ENCODE measurements at regions not wholly inside any gene's neighbourhood (a gene's known extent, or its start where the extent isn't known, plus 50 kb on each side); places are given as distances from the start of the nearest gene placed in this dataset.
A peak's percentile ranks its signal among the peaks of the same experiment; 100 is the strongest.

DNA sequence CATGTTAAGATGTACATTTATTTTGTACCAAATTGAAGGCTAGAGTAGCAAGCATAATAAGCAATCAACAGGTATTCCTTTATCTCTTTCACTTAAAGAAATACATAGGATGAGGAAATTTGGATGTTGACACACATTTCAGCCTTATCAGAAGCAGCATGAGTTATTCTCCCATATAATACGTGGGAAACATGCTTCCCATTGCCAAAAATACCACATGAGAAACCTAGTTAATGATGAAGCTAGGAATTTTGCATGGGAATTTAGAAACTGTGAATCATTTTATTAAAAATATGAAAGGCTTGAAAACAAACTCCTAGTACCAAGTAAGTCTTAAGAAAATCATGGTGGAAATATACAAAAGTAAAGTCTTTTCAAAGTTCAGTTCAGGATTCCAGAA is 751.8 kb downstream of the TSN start:
- no peak for DNase-seq

DNA sequence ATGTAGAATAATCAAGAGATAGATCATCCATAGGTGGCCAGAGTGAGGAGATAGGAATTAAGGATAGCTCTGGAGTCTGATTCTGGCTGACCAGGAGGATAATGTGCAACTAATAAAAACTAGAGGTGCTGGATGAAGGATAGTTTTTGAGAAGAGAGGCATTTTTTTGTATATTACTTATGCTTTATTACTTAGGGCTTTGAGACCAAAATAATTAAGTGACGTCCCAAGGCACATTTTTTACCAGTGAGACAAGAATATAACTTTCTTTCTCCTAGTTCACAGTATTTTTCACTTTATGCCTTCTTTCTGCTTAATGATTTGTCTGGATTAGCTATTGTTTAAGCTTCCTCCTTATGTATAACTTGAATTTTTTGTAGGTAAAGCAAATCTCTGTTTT is 756.6 kb downstream of the TSN start:
- DNase-seq = no peak

DNA sequence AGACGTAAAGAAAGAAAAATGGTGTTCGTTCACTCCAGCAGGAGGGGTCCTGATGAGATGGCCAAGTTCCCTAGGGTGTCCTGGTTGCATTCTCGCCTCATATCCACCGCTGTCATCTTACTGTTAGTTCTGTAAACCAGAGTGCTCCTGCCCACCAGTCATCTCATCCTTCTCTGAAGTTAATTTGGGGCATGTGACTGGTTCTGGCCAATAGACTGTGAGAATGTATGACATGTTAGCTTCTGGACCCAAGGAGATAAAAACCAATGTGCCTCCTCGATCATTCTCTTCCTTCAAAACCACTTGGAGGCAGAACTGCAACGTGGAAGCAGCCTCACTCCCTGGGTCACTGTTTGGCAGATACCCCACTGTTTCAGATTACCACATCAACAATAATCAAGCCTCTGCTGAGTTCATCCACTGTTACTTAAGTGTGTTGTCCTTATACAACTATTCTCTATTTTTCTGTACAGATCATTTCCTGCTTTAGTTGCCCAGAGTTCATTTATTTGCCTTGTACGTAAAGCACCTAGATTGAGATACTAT is 759.1 kb downstream of the TSN start:
- DNase-seq = no peak

DNA sequence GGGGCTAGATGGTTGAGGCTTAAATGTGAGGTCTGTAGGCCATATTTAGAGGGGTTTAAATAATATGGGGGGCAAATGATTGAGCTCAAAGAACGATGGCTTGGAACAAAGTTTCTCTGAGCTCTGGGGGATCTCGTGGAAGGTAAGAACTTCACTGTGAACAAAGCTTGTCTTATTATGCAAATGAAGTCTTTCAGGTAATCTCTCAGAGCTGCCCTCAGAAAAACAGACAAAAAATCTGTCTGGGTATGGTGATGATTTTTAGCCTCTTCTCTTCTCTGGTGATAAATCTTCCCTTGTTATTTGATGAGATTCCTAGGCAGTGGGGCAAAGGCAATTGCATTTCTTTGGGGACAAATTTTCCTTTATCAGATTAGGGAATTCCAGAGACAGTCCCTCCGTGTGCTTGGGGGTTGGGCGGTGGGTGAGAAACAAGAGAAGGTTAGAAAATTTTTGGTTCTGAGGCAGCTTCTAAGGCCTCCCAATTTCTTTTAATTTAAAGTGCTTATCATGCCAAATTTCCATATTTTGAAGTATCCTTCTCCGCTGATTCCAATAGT is 760.4 kb downstream of the TSN start:
- no peak for DNase-seq

DNA sequence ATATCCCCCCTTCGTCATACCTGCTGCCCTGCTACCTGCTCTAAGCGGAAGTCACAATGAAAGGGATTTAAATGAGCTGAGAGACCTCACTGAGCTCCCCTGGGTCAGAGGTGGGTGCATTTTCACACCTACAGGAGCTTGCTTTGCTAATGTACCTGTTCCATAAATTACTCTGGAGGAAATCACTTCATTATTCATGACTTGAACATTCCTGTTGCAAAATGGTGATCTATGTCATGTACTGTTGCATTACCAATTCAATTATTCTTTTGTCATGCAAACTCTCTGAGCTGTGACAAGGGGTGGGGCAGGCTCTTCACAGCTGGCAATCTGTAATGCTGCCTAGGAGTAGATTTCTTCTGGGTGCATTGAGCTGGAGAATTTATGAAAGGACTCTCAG is 761.3 kb downstream of the TSN start:
- no peak for DNase-seq

DNA sequence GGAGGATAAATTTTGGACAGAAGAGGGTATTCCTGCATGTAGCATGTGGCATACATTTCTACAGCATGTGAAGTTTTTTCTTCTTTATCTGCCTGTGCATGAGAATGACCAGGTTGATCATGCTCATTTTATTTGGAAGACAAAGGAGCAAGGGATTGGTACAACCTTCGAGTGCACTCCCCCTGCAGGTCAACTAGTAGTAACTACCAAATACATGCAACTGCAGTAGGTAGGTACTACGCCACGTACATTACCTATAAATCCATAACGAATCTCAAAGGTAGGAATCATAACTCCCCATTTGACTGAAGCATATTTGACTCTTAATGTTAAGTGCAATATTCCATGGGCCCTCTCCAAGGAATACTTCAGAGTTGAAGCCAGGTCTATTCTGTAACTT is 763.9 kb downstream of the TSN start:
- no peak for DNase-seq

DNA sequence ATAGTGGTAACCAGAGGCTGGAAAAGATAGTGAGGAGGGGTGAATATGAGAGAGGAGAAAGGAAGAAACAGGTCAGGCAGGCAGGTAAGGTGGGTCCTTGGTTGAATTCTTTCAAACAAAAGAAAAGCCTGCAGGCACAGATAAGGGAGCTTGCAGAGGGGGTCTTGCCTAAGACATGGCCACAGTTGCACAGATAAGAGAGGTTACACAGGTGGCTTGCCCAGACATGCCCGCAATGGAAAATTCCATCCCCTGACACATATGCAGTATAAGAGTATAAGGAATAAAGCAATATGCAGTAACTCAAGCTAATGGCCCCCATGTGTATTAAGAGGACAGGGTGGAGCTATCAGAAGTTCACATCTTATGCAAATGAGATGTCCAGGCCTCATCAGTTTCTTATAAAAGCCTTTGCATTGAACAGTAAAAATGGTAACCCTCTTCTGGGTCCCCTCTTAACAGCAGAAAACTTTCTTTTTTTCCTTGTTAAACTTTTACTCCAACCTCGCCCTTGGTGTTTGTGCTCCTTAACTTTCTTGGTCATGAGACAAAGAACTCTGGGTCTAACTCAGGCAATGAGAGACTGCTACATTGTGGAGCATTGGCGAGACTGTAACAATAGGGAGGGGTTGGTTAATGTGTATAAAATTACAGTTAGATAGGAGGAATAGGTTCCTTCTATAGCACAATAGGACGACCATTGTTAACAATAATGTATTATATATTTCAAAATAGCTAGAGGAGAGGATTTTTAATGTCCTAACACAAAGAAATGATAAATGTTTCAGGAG is 764.6 kb downstream of the TSN start:
- DNase-seq = no peak

DNA sequence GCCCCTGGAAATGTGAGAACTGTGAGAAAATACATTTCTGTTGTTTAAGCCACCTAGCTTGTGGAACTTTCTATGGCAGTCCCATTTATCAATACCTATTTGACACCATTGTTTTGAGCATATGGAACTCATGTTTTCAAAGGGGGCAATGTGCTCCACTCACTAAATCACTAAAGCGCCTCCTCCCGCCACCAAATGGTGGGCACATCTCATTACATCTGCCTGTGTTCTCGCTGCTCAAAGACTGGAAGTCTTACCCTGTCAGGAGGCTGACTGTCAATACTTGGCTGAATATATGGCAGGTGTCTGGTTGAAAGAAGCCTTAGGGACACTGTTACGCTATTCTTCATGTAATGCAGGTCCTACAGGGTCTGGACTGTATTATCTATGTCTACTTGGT is 767.7 kb downstream of the TSN start:
- DNase-seq = no peak

DNA sequence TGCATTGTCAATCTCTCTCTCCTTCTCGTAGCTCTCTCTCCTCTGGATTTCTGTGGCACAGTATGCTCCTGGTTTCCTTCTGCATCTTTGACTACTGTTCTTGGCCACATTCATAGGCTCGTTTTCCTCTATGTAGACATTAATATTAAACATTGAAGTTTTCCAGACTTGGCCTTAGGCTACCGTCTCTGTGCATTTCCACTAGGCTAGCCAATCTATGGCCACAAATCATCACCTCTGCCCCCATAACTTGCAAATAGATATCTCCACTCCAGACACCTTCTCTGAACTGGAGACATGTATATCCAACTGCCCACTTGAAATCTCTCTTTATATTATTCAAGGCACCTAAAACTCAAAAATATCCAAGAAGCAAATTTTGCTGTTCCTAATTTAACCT is 768.5 kb downstream of the TSN start:
- DNase-seq = no peak

DNA sequence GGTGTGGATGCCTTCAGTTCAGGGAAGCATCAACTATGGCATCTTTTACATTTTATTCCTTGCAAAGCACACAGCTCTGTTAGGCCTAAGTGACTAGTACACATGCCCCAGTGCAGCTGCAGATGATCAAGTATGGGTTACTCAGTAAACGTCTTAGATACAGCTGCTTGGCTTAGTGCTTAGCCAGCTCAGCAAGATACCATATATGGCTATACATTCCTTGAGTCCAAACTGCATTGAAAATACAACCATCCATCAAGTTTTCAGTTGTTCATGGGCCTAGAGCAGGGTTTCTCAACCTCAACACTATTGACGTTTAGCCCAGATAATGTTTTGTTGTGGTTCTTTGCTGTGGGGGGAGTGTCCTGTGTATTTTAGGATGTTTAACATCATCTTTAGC is 769.9 kb downstream of the TSN start:
- DNase-seq = peak; percentile 26

DNA sequence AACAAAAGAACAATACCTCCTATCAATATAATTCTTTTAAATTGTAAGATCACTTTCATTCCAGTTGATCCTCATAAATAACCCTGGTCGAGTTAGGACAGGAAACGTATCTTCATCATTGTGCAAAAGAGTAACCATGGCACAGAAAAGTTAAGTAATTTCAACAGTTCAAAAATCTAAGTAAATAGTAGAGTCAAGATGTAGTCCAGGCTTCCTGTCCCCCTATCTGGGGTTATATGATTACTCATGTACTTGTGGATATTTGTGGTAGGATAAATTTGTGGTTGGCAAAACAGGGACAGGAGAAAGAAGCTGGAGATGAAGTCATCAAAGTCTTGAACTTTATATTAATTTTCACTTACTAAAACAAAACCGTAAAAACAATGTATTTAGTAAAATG is 772.6 kb downstream of the TSN start:
- no peak for DNase-seq

DNA sequence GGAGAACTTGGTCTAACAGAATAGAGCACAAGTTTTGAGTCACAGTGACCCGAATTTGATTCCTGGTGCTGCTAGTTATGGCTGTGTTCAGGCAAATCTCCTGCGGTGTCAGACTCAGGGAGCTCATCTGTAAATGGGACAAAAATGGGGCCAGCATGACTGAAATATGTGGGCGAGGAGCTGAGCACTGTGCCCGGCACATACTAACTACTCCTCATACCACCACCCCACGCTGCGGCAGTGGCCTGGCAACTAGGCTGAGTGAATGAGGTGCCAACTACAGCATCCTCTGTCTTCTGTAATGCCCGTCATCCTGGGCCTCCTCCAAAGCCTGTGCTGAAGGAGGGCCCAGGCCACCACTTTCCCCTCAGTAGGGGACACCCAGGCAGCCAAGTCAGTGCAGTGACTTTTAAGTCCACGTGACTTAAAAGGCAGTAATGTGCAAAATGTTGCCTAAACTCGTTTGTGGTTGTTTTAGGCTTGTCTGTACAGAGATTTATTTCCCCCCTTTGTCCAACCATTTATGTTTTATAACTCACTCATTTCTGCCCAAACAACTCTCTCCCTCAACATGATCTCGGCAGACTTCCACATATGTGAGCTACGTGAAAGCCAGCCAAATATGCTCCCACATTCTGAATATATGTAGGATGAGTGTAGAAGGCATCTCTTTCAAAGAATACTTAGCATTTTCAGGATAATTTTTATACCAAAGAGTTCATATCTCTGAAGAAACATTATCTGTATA is 773.7 kb downstream of the TSN start:
- no peak for DNase-seq

DNA sequence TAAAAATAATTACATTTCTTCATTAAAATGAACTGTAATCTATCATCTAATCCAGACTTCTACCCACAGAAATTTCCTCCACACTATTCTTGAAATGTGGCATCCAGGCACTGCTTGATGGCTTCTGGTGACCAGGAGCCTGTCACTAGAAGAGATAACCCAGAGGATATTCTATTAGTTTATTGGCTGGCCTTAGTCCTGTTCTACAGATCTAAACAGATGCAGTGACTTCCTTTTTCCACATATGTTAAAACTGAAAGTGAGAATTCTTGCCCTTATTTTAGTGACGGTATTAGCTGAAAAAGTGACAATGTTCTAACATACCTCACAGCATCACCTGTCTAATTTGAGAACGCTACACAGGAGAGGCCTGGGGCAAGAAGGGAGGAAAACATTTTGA is 775.4 kb downstream of the TSN start:
- no peak for DNase-seq

DNA sequence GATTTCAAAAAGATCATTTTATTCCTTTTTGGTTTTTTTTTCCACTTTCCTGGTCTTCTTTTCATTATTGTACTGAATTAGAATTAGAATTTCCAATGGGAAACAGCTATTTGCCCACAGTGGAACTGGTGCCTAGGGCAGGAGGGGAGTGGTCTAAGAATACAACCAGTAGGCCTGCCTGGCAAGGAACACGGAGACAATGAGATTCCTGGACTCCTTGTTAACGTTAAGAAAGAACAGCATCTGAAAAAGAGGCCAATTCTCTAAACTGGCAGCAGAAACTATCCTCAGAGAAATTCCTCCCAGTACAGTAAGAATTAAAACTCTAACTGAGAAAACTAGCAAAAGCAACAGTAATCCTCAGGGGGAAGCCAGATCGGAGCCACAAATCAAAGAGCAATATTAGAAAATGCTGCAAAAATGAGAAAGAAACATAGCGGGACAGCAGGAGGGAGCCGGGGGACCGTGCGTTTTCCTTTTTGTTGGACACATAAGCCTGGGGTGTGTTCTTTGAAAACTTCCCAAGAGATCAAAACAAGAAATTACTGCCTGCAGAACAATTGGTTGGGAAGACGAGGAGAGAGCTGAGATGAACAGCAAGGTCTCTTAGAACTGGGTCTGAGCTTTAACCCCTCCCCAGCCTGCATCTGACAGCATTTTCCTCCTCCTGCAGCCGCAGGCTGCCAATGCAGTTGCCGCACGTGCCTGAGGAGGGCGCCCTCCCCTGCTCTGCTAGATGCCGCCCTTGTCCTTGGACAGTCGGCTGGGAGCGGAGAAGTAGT is 776.0 kb downstream of the TSN start:
- no peak for DNase-seq

DNA sequence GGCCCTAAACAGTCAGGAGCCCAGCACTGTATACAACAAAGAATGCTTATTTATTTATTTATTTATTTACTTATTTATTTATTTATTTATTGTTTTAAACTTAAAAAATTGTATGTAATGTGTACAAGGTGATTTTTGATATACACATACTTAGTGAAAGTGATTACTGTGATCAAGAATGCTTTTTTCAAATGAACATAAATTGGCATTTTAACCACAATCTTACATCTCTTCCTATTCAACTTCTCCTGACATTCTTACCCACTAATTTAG is 776.6 kb downstream of the TSN start:
- no peak for DNase-seq

DNA sequence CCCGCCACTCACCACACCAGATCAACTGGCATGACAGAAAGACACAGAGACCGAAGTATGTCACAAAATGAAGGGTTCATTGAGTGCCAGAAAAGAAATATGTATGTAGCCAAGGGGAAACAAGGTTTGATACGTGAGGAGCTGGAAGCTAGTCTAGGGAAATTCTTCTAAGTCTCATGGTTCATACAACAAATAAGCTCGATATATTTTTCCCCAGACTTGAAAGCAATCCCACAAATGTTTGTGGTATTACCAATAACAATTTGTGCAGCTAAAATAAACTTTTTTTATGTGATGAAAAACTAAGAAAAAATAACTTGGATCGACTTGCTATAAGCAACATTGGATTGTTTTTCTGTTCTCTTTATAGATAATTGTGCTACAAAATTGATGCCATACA is 777.0 kb downstream of the TSN start:
- no peak for DNase-seq

DNA sequence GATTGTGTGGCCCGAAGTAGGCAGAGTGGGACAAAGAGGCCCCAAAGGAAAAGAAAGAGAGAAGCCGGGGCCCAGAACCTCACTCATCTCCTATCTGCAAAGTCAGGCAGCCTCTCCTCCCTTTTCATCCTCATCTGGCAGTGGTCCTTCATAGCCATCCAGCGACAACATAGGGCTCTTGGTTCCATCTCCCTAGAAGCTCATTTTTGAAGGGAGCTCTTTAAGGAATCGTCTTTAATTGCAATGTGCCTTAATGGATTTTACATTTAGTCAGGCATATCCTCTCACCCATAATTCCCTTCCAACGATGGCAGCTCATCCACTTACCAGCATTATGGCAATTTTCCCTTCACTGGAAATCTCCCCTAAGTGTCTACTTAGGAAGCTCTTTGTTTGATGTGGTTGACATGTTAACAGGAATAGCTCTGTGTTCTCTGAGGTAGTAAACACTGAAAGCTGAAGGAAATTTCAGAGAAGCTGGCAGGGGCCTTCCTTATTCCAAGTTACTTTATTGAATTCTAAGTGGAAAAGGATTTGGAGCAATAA is 780.6 kb downstream of the TSN start:
- DNase-seq = no peak

DNA sequence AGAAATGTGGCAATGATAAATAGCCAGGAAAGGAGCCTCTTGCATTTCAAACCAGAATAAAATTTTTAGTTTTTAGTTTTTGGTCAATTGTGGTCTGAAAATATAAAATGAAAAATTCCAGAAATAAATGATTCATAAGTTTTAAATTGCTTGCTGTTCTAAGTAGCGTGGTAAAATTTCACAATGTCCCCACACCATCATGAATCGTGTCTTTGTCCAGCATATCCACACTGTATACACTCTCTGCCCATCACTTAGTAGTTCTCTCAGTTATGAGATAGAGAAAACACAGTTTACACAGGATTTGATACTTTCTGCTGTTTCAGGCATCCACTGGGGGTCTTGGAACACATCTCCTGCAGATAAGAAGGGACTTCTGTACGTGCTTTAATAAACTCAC is 783.9 kb downstream of the TSN start:
- no peak for DNase-seq

DNA sequence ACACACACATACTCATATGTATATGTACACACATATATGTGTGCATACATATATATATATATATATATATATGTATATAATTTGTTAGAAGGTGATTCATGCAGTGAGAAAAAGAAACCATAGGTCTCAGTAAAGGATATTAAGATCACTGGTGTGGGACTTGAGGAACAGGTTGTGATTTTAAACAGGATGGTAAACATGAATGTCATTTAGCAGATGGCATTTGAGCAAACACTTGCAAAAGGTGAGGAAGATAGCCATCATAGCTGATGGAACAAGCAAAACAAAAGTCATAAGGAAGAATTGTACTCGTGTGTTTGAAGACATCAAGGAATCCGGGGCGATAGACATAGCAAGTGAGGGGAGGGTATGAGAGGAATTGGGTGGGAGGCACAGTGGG is 784.5 kb downstream of the TSN start:
- DNase-seq = no peak

DNA sequence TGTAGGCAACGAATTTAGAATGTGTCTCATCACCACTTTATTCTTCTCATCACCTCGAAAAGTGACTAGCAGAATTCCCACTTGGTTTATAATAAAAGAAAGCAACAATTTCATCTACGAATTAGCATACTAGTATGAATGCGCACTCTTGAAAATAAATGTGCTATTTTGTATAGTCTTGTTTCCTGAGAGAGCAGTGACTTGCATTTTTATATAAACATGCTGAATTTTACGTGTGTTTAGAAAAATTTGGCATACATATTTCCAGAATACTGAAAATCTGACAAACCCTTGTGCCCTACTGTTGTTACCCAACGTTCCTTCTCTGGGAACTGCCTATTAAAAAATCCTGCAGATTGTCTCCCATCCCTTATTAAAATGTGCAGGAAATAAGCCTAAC is 786.8 kb downstream of the TSN start:
- DNase-seq = no peak

DNA sequence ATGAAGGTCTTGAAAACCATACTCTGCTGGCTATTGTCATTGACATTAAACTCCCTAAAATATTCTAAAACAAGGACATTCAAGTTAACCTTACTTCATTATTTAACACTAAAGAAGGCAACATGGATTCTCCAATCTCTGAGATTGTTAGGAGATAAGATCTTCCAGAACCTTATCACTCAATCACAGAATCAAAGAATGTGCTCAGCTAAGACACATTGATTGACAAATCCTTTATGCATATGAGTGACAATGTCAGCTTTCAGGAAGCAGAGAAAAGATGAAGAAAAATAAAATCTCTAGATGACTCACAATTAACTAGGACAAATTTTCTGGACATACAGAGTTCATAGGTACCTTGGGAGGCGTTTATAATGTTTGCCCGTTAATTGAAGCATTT is 787.2 kb downstream of the TSN start:
- no peak for DNase-seq

DNA sequence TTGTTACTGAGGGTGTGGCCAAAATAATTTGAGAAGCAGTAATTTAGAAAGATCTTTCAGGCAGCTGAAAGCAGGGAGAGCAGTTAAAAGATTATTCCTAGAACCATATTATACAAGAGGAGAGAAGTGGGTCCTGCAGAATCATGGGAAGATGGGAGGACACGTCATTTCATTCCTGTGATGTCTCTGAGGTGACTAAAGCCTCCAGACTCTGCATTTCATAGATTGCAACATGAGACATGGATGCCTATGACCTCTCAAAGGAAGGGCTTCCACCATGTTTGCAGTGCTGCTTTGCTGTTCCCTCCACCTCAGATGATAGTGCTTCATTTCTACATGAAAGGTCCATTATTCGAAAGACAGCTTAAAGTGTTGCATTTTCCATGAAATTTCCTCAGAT is 788.4 kb downstream of the TSN start:
- no peak for DNase-seq

Measured in renal pelvis (tissue), 1 donor.